ENCODE measurements at regions not wholly inside any gene's neighbourhood (a gene's known extent, or its start where the extent isn't known, plus 50 kb on each side); places are given as distances from the start of the nearest gene placed in this dataset.
A peak's percentile ranks its signal among the peaks of the same experiment; 100 is the strongest.

DNA sequence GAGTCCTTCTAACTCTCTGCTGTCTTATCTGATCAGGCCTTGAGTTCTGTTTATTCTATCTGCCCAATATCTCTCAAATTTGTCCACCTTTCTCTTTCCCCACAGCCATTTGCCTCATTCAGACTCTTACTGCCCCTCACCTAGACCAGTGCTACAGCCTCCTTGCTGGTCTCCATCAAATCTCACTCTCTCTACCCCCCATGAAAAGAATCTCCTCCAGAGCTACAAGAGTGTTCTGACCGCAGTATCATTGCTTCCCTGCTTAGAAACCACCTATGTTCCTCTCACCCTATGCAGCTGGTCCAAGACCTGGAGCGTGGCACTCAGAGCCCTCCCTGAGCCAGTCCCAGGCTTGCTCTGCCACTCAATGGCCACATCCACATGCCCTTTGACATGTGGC, 231.0 kb upstream of the JUN start:
- H3K4me1 ChIP-seq (ENCODE audit: control insufficient read depth, insufficient read depth, low read length) = peaks cover 8% of the 10 kb centered on the region
- DNase-seq = peak; percentile 38
- H3K36me3 Mint-ChIP-seq (ENCODE audit: low read depth) = no peaks in the 10 kb centered on the region
- H3K9me3 ChIP-seq (ENCODE audit: control insufficient read depth, low read length) = peaks cover 11% of the 10 kb centered on the region
- H3K27me3 Mint-ChIP-seq (ENCODE audit: insufficient read depth) = peaks cover 9% of the 10 kb centered on the region
- no peak overlapping the region for H3K27ac ChIP-seq (ENCODE audit: low read depth, low read length)
- H3K36me3 ChIP-seq (ENCODE audit: control insufficient read depth, insufficient read depth, low read length) = no peaks in the 10 kb centered on the region
- H3K4me3 ChIP-seq (ENCODE audit: low read length) = no peak overlapping the region
- H3K9ac ChIP-seq (ENCODE audit: extremely low read depth, low read length, poor library complexity, severe bottlenecking) = no peak overlapping the region
- no peak overlapping the region for H3K4me3 Mint-ChIP-seq
- H3K4me1 Mint-ChIP-seq = peaks cover 38% of the 10 kb centered on the region
- TF ChIP-seq, protein P1, sequence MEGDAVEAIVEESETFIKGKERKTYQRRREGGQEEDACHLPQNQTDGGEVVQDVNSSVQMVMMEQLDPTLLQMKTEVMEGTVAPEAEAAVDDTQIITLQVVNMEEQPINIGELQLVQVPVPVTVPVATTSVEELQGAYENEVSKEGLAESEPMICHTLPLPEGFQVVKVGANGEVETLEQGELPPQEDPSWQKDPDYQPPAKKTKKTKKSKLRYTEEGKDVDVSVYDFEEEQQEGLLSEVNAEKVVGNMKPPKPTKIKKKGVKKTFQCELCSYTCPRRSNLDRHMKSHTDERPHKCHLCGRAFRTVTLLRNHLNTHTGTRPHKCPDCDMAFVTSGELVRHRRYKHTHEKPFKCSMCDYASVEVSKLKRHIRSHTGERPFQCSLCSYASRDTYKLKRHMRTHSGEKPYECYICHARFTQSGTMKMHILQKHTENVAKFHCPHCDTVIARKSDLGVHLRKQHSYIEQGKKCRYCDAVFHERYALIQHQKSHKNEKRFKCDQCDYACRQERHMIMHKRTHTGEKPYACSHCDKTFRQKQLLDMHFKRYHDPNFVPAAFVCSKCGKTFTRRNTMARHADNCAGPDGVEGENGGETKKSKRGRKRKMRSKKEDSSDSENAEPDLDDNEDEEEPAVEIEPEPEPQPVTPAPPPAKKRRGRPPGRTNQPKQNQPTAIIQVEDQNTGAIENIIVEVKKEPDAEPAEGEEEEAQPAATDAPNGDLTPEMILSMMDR (conservative IDR thresholded peaks at IDR 0.05) = no peak
- WGBS, 2 experiments (ENCODE audit: insufficient coverage in 1 of 2, insufficient read length in 1 of 2) = 95 to 100% methylated on average over 1 to 2 of the region's 2 CpGs
- peaks cover 16% of the 10 kb centered on the region for H3K27me3 ChIP-seq (ENCODE audit: control insufficient read depth, insufficient read depth, low read length, poor library complexity, severe bottlenecking)
- H3K9me3 Mint-ChIP-seq = peaks cover 9% of the 10 kb centered on the region
- H3K27ac Mint-ChIP-seq = no peak overlapping the region

- no peak overlapping the region for H3K27ac ChIP-seq (ENCODE audit: low read depth, low read length)
- peaks cover 16% of the 10 kb centered on the region for H3K27me3 ChIP-seq (ENCODE audit: control insufficient read depth, insufficient read depth, low read length, poor library complexity, severe bottlenecking)
These were observed 231.9 kb upstream of the JUN start for GRCh38 chr1:59015708-59016107.

DNA sequence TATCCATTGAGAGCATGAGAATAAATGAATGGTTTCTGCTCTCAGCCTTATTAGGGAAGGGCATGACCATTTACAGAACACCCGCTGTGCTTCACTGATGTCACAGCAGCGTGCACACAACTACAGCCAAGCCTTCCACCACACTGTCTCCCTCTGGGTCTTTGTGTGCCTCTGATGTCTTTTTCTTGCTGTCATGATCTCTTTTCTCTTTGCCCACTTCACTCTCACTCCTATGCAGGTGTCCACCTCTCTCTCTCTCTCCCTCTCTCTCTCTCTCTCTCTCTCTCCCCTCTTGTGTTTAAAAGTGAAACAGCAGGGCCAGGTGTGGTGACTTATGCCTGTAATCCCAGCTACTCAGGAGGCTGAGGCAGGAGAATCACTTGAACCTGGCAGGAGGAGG, 232.5 kb upstream of the JUN start:
- no peak overlapping the region for H3K27ac ChIP-seq (ENCODE audit: low read depth, low read length)

More at GRCh38 chr1:59015708-59016107, 231.9 kb upstream of the JUN start:
- Mint-ChIP-seq H3K4me3 (no peak overlapping the region), H3K27me3 (ENCODE audit: insufficient read depth) (peaks cover 10% of the 10 kb centered on the region), H3K27ac (no peak overlapping the region), H3K4me1 (peaks cover 38% of the 10 kb centered on the region), H3K36me3 (ENCODE audit: low read depth) (no peaks in the 10 kb centered on the region), H3K9me3 (peaks cover 9% of the 10 kb centered on the region)
- Histone ChIP-seq H3K9ac (ENCODE audit: extremely low read depth, low read length, poor library complexity, severe bottlenecking) (no peak overlapping the region), H3K4me1 (ENCODE audit: control insufficient read depth, insufficient read depth, low read length) (peaks cover 8% of the 10 kb centered on the region), H3K9me3 (ENCODE audit: control insufficient read depth, low read length) (peaks cover 11% of the 10 kb centered on the region), H3K4me3 (ENCODE audit: low read length) (no peak overlapping the region), H3K36me3 (ENCODE audit: control insufficient read depth, insufficient read depth, low read length) (no peaks in the 10 kb centered on the region)
- TF ChIP-seq, protein P1 (conservative IDR thresholded peaks at IDR 0.05) = no peak
- 78 to 100% methylated on average over 2 to 4 of the region's 4 CpGs for WGBS, 2 experiments (ENCODE audit: insufficient coverage in 1 of 2, insufficient read length in 1 of 2)
- DNase-seq = peak; percentile 54

More for the DNA sequence above, 232.5 kb upstream of the JUN start:
- Mint-ChIP-seq H3K4me3 (no peak overlapping the region), H3K4me1 (peaks cover 32% of the 10 kb centered on the region), H3K27me3 (ENCODE audit: insufficient read depth) (peaks cover 10% of the 10 kb centered on the region), H3K36me3 (ENCODE audit: low read depth) (no peaks in the 10 kb centered on the region), H3K9me3 (peaks cover 9% of the 10 kb centered on the region), H3K27ac (no peak overlapping the region)
- H3K9me3 ChIP-seq (ENCODE audit: control insufficient read depth, low read length) = peaks cover 11% of the 10 kb centered on the region
- 60 to 88% methylated on average over 2 of the region's 2 CpGs for WGBS, 2 experiments (ENCODE audit: insufficient coverage in 1 of 2, insufficient read length in 1 of 2)
- peaks cover 16% of the 10 kb centered on the region for H3K27me3 ChIP-seq (ENCODE audit: control insufficient read depth, insufficient read depth, low read length, poor library complexity, severe bottlenecking)
- no peak overlapping the region for H3K4me3 ChIP-seq (ENCODE audit: low read length)
- no peak for DNase-seq
- peaks cover 8% of the 10 kb centered on the region for H3K4me1 ChIP-seq (ENCODE audit: control insufficient read depth, insufficient read depth, low read length)
- no peak overlapping the region for H3K9ac ChIP-seq (ENCODE audit: extremely low read depth, low read length, poor library complexity, severe bottlenecking)
- no peaks in the 10 kb centered on the region for H3K36me3 ChIP-seq (ENCODE audit: control insufficient read depth, insufficient read depth, low read length)
- TF ChIP-seq, protein P1 (conservative IDR thresholded peaks at IDR 0.05) = peak; percentile 40

Measured in endodermal cell (in vitro differentiated cells).